ENCODE measurements at regions not wholly inside any gene's neighbourhood (a gene's known extent, or its start where the extent isn't known, plus 50 kb on each side); places are given as distances from the start of the nearest gene placed in this dataset.

DNA sequence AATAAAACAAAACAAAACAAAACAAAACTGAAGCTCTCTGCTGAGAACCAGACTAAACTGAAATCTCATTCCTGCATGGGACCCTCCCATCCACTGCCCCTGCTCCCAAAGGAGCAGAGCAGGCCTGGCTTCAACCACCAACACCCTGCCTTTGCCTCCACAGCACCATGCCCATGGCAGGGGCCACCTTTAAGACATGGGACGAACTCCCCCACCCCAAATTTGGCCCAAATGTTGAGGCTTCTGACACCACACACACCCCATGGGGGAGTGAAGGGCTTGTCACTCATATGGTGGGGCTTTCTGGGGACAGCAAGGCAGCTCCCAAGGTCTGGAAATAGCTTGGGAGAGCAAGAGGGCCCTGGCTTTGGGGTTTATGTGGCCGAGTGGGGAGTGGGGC lies 177.2 kb downstream of the KIF26A start:
- TF ChIP-seq EZH2 (IDR thresholded peaks at IDR 0.05; ENCODE audit: borderline replicate concordance, insufficient read depth, low read depth, low read length, poor library complexity, severe bottlenecking) = no peak
- TF ChIP-seq, protein P1, sequence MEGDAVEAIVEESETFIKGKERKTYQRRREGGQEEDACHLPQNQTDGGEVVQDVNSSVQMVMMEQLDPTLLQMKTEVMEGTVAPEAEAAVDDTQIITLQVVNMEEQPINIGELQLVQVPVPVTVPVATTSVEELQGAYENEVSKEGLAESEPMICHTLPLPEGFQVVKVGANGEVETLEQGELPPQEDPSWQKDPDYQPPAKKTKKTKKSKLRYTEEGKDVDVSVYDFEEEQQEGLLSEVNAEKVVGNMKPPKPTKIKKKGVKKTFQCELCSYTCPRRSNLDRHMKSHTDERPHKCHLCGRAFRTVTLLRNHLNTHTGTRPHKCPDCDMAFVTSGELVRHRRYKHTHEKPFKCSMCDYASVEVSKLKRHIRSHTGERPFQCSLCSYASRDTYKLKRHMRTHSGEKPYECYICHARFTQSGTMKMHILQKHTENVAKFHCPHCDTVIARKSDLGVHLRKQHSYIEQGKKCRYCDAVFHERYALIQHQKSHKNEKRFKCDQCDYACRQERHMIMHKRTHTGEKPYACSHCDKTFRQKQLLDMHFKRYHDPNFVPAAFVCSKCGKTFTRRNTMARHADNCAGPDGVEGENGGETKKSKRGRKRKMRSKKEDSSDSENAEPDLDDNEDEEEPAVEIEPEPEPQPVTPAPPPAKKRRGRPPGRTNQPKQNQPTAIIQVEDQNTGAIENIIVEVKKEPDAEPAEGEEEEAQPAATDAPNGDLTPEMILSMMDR (IDR thresholded peaks at IDR 0.05) = no peak
